ENCODE measurements at regions not wholly inside any gene's neighbourhood (a gene's known extent, or its start where the extent isn't known, plus 50 kb on each side); places are given as distances from the start of the nearest gene placed in this dataset.
"Not testable (repeated sequence)": the region's sequence is repeated elsewhere in the genome, so short reads cannot be mapped to it uniquely, and the experiment has no call there.

- no peak for DNase-seq
Measured at GRCh38 chrX:65610481-65610880, 57.0 kb upstream of the MSN start.

- peak; percentile 87 for DNase-seq
Measured at GRCh38 chrX:65610040-65610439, 57.4 kb upstream of the MSN start.

- no peak for DNase-seq
Measured at GRCh38 chrX:65609237-65609636, 58.2 kb upstream of the MSN start.

- DNase-seq: no peak
Measured at GRCh38 chrX:65608026-65608425, 59.4 kb upstream of the MSN start.

GRCh38 chrX:65607070-65607742, 60.2 kb upstream of the MSN start:
- no peak for DNase-seq

- DNase-seq: no peak
Measured at GRCh38 chrX:65602221-65602560, 65.3 kb upstream of the MSN start.

GRCh38 chrX:65601530-65602220, 65.8 kb upstream of the MSN start:
- DNase-seq: peak; percentile 75

GRCh38 chrX:65601126-65601525, 66.3 kb upstream of the MSN start:
- DNase-seq: no peak

- DNase-seq: no peak
Measured at GRCh38 chrX:65600106-65600505, 65.5 kb upstream of the LAS1L start.

GRCh38 chrX:65598559-65599147, 64.1 kb upstream of the LAS1L start:
- no peak for DNase-seq

GRCh38 chrX:65596270-65597034, 61.9 kb upstream of the LAS1L start:
- no peak for DNase-seq

- DNase-seq: peak; percentile 81
Measured at GRCh38 chrX:65595460-65595876, 60.9 kb upstream of the LAS1L start.

- no peak for DNase-seq
Measured at GRCh38 chrX:65591206-65591605, 56.6 kb upstream of the LAS1L start.

- no peak for DNase-seq
Measured at GRCh38 chrX:65589304-65589703, 54.7 kb upstream of the LAS1L start.

- no peak for DNase-seq
Measured at GRCh38 chrX:65588795-65589194, 54.2 kb upstream of the LAS1L start.

GRCh38 chrX:65587616-65588526, 53.3 kb upstream of the LAS1L start:
- peak; percentile 57 for DNase-seq

- no peak for DNase-seq
Measured at GRCh38 chrX:65586491-65586890, 51.9 kb upstream of the LAS1L start.

GRCh38 chrX:65585226-65585625, 50.6 kb upstream of the LAS1L start:
- not testable (repeated sequence) for DNase-seq

Data from GF-D8 (cell line).